Fibroblast of skin of scalp (primary cell): ENCODE measurements at regions not wholly inside any gene's neighbourhood (a gene's known extent, or its start where the extent isn't known, plus 50 kb on each side); places are given as distances from the start of the nearest gene placed in this dataset.
"Not testable (repeated sequence)": the region's sequence is repeated elsewhere in the genome, so short reads cannot be mapped to it uniquely, and the experiment has no call there.

Experiments used
- DNase-seq: peaks from one replicate; pipeline ENCODE4 v3.0.0-alpha.2; 2013

- no peak for DNase-seq
Measured at GRCh38 chr13:26887594-26887993, 127.0 kb upstream of the GPR12 start.

DNA sequence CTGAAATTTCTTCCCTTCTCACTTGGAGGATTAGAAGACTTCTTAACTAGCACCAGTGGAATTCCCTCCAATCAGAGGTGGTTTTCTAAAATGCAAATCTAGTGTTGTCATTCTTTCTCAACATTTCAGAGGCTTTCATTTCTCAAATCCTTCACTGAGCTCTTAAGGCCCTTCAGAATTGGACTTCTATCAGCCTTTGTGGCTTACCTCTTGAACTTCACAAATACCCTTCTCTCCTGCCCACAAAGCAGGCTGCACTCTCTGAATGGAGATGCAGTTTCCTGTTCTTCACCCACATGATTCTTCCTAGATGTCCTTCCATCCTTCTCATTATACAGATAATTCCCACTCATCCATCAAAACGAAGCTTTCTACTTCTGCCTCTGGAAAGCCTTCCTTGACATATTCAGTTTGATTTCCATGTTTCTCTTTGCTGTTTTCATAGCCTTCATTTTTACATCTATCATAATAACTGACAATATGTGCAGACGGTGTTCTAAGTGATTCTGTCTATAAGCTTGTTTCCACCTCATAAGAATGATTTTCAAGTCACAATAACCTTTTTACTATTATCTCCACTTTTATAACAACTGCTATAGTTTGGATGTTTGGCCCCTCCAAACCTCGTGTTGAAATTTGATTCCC, 123.1 kb upstream of the GPR12 start:
- no peak for DNase-seq

DNA sequence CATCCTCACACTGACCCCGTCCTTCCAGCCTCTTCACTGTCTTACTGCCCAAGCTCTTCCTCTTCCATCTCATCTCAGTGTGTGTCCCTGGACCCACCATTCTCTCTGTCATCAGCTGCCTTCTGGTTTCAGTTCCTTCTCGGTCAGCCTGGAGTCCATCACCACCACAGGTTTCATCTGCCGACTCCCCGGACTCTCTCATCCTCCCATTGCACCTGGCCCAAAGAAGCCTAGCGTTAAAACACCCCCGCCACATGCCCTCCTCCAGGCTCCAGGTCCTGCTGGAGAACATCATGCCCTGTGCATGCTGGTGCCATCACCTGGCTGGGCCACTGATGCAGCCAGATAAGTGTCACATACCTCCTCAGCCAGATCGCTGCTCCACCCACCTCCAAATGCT, 122.1 kb upstream of the GPR12 start:
- no peak for DNase-seq

DNA sequence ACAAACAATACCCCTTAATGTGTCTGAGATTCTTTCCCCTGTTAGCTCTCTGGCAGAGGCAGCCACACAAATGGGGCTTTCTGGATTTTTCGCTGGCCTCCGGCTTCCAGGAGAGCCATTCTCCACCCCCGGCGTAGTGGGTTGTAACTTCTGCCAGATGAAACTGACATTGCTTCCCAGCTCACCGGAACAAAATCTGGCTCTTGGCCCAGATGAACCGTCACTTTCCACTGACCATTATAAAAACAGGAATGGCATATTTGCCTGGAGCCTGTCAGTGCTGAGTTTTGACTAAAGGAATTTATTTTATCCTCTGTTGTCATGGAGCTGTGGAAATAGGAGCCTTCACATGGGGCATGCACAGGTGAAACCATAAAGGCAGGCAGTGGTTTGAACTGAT, 120.6 kb upstream of the GPR12 start:
- DNase-seq = peak; percentile 4

GRCh38 chr13:26880735-26881134, 120.1 kb upstream of the GPR12 start:
- no peak for DNase-seq

- DNase-seq = no peak
Measured at GRCh38 chr13:26878438-26878837, 117.9 kb upstream of the GPR12 start.

- DNase-seq = no peak
Measured at GRCh38 chr13:26873386-26873698, 112.8 kb upstream of the GPR12 start.

- peak; percentile 27 for DNase-seq
Measured at GRCh38 chr13:26872525-26873385, 112.2 kb upstream of the GPR12 start.

GRCh38 chr13:26867451-26868091, 107.0 kb upstream of the GPR12 start:
- peak; percentile 23 for DNase-seq

- no peak for DNase-seq
Measured at GRCh38 chr13:26864576-26864975, 104.0 kb upstream of the GPR12 start.

- no peak for DNase-seq
Measured at GRCh38 chr13:26861941-26862340, 101.4 kb upstream of the GPR12 start.

GRCh38 chr13:26855921-26856320, 95.3 kb upstream of the GPR12 start:
- no peak for DNase-seq

- DNase-seq = no peak
Measured at GRCh38 chr13:26855071-26855470, 94.5 kb upstream of the GPR12 start.

- DNase-seq = no peak
Measured at GRCh38 chr13:26853323-26853722, 92.7 kb upstream of the GPR12 start.

DNA sequence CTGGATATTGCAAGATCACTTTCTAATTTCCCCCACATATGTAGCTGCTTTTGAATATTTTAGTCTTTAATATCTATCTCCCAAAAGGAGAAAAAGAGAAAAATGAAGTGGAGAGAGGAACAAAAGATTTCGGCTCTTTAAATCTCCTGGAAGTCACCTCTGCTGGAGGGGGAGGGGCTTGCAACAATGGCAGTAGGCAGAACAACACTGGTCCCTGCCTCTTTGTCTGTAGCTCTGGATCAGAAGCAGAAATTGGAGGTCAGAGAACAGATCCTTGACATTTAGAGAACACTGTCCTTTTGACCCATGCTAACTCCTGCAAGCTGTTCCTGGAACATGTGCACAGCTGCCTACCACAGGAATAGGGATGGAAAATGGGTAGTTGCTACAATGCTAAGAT, 86.7 kb upstream of the GPR12 start:
- DNase-seq = no peak

- DNase-seq = not testable (repeated sequence)
Measured at GRCh38 chr13:26845063-26845462, 84.5 kb upstream of the GPR12 start.

GRCh38 chr13:26839682-26840081, 79.1 kb upstream of the GPR12 start:
- DNase-seq = no peak

DNA sequence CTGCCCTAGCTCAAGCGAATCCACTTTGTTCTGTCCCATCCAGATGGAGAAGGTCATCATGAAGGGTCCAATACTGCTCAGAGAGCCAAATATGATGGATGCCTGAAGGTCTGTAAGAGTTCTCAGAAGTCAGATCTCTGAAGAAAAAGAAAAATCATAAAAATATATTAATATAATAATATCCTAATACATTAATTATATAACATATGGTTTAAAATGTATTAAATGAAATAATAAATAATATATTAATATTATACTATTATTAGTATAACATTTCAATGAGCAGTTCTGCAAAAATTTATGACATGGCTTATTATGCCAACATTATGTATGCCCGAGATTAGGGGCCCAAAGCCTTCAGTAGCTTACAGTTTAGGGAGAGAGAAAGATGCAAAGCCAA, 78.2 kb upstream of the GPR12 start:
- DNase-seq = no peak

- DNase-seq = no peak
Measured at GRCh38 chr13:26837997-26838396, 77.4 kb upstream of the GPR12 start.

- DNase-seq = no peak
Measured at GRCh38 chr13:26837102-26837501, 76.5 kb upstream of the GPR12 start.

GRCh38 chr13:26836626-26837025, 76.0 kb upstream of the GPR12 start:
- DNase-seq = no peak

DNA sequence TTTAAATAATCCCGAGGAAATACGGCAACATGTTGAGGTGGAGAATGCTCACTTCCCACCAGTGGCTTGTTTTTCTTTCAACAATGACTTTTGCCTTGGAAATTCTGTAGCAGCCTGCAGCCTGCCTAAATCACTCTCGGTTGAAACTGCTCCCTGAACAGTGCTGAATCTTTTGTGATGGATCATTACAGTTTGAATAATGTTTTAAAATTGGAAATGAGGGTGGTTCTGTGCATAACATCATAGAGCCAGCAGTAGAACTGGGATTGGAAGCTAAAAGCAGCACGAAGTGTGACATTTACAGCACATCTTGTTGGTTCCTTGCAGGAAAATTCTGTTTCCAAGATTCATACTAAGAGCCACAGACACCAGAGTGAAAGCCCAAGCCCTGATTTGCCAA, 74.1 kb upstream of the GPR12 start:
- DNase-seq = no peak

GRCh38 chr13:26831336-26831908, 70.8 kb upstream of the GPR12 start:
- DNase-seq = no peak

GRCh38 chr13:26829716-26830115, 69.1 kb upstream of the GPR12 start:
- no peak for DNase-seq
